ENCODE measurements at regions not wholly inside any gene's neighbourhood (a gene's known extent, or its start where the extent isn't known, plus 50 kb on each side); places are given as distances from the start of the nearest gene placed in this dataset.

- Histone ChIP-seq H3K27me3 (ENCODE audit: control insufficient read depth, insufficient read depth, low read length) (no peaks in the 10 kb centered on the region), H3K36me3 (ENCODE audit: control insufficient read depth, insufficient read depth, low read length) (no peaks in the 10 kb centered on the region), H3K4me3 (ENCODE audit: low read depth, low read length) (no peak overlapping the region)
- TF ChIP-seq, protein P1, sequence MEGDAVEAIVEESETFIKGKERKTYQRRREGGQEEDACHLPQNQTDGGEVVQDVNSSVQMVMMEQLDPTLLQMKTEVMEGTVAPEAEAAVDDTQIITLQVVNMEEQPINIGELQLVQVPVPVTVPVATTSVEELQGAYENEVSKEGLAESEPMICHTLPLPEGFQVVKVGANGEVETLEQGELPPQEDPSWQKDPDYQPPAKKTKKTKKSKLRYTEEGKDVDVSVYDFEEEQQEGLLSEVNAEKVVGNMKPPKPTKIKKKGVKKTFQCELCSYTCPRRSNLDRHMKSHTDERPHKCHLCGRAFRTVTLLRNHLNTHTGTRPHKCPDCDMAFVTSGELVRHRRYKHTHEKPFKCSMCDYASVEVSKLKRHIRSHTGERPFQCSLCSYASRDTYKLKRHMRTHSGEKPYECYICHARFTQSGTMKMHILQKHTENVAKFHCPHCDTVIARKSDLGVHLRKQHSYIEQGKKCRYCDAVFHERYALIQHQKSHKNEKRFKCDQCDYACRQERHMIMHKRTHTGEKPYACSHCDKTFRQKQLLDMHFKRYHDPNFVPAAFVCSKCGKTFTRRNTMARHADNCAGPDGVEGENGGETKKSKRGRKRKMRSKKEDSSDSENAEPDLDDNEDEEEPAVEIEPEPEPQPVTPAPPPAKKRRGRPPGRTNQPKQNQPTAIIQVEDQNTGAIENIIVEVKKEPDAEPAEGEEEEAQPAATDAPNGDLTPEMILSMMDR (IDR thresholded peaks at IDR 0.05; ENCODE audit: insufficient read depth, low read length, poor library complexity, severe bottlenecking): no peak
- no peak for DNase-seq (ENCODE audit: low read depth)
Measured at GRCh38 chr2:217160978-217161973, 301.4 kb upstream of the TNP1 start.

- H3K36me3 ChIP-seq (ENCODE audit: control insufficient read depth, insufficient read depth, low read length): no peaks in the 10 kb centered on the region
- DNase-seq (ENCODE audit: low read depth): peak; percentile 16
- no peaks in the 10 kb centered on the region for H3K27me3 ChIP-seq (ENCODE audit: control insufficient read depth, insufficient read depth, low read length)
- H3K4me3 ChIP-seq (ENCODE audit: low read depth, low read length): no peak overlapping the region
- TF ChIP-seq, protein P1 (IDR thresholded peaks at IDR 0.05; ENCODE audit: insufficient read depth, low read length, poor library complexity, severe bottlenecking): no peak
Measured at GRCh38 chr2:217160103-217160743, 300.4 kb upstream of the TNP1 start.

DNA sequence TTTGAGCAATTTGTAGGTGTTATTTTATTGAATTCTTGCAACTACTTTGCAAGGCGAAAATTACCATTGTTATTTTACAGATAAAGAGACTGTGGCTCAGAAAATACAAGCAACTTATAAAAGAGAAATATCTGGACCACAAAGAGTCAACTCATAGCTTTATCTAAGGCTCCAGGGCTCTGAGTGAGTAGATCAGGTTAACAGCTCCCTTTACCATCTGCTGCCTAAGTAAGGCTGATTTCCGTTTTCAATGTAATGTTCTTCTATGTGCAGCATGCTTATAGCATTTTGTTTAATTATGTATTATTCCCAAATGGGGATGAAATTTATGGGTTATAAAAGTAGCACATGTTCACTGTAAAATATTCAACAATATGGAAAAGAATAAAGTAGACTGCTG is 299.1 kb upstream of the TNP1 start:
- TF ChIP-seq, protein P1 (IDR thresholded peaks at IDR 0.05; ENCODE audit: insufficient read depth, low read length, poor library complexity, severe bottlenecking): no peak
- Histone ChIP-seq H3K27me3 (ENCODE audit: control insufficient read depth, insufficient read depth, low read length) (no peaks in the 10 kb centered on the region), H3K4me3 (ENCODE audit: low read depth, low read length) (no peak overlapping the region), H3K36me3 (ENCODE audit: control insufficient read depth, insufficient read depth, low read length) (no peaks in the 10 kb centered on the region)
- DNase-seq (ENCODE audit: low read depth): no peak

- TF ChIP-seq, protein P1 (IDR thresholded peaks at IDR 0.05; ENCODE audit: insufficient read depth, low read length, poor library complexity, severe bottlenecking): no peak
- DNase-seq (ENCODE audit: low read depth): no peak
- H3K4me3 ChIP-seq (ENCODE audit: low read depth, low read length): no peak overlapping the region
Measured at GRCh38 chr2:217157581-217157980, 297.7 kb upstream of the TNP1 start.

GRCh38 chr2:217156801-217157200 is 296.9 kb upstream of the TNP1 start:
- Histone ChIP-seq H3K27me3 (ENCODE audit: control insufficient read depth, insufficient read depth, low read length) (no peaks in the 10 kb centered on the region), H3K4me3 (ENCODE audit: low read depth, low read length) (no peak overlapping the region), H3K36me3 (ENCODE audit: control insufficient read depth, insufficient read depth, low read length) (no peaks in the 10 kb centered on the region)
- TF ChIP-seq, protein P1 (IDR thresholded peaks at IDR 0.05; ENCODE audit: insufficient read depth, low read length, poor library complexity, severe bottlenecking): no peak
- DNase-seq (ENCODE audit: low read depth): no peak

More at GRCh38 chr2:217157581-217157980, 297.7 kb upstream of the TNP1 start:
- Histone ChIP-seq H3K36me3 (ENCODE audit: control insufficient read depth, insufficient read depth, low read length) (no peaks in the 10 kb centered on the region), H3K27me3 (ENCODE audit: control insufficient read depth, insufficient read depth, low read length) (no peaks in the 10 kb centered on the region)
